HG03439 (cell line): ENCODE measurements at regions not wholly inside any gene's neighbourhood (a gene's known extent, or its start where the extent isn't known, plus 50 kb on each side); places are given as distances from the start of the nearest gene placed in this dataset.

ENCODE experiments used
- ATAC-seq: cut with Tn5 transposase; IDR thresholded peaks from one replicate; pipeline ENCODE4 v1.9.1; 2021; ENCODE audit warnings: mild to moderate bottlenecking, moderate library complexity; ENCODE audit not compliant: unreplicated experiment

DNA sequence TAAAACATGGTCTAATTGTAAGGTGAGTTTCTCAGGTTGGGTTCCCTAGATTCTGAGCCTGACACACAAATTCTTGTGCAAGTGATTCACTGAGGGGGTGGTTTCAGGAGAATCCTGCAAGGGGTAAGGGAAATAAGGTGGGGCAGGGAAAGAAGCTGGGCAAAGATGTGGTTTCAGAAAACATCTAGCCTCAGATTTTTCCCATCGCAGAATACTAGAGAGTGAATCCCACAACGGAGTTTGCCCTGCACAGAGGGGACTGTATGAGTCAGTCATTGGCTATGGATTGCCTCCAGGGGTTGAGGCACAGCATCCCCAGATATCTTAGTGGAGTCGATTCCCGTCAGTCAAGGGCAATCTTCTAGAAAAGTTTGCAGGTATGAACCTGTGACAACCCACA is 65.2 kb downstream of the PRL start:
- ATAC-seq, result no peak

DNA sequence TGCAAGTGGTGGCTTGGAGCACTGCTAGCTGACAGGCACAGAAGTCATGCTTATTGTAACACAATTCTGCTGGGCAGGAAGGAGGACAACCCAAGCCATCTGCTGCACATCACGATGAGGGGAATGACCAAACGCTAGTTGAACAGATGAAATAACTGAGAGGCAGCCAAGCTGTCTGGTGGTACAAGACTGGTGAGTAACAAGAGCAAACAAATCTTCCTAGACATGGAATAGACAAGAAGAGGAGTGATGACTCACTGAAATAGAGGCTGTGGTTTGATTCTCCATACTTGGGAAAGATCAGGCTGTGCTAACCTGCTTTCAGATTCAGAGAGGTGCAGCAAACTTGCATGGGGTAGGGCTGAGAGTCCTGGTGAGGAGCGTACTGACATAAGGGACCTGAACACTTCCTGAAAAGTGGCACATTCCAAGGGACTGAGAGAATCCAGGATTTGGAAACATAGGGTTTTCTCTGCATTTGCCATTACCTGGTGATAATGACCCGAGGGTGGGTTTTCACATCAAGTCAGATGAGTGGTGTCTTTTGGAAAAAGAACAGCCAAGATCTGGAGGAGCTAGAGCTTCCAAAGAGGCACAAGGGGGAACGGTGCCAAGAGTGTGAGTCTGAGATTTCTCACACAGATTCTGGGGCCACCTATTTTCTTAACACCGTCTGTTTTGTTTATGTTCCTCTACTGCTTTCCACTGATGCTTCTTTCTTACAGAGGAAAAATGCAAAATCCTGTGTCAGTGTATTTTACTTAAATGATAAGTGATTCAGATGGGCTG is 60.0 kb downstream of the PRL start:
- ATAC-seq, result no peak
